ENCODE measurements at regions not wholly inside any gene's neighbourhood (a gene's known extent, or its start where the extent isn't known, plus 50 kb on each side); places are given as distances from the start of the nearest gene placed in this dataset.

GRCh38 chr1:168469690-168470089 is 74.1 kb downstream of the XCL2 start:
- CTCF ChIA-PET, result interaction anchor here (0.8 to 1.1 kb wide), 2 partner anchors 12 to 13 kb away, joined by 4 to 5 read pairs; no protein-coding TSS in a partner anchor
- no peak for DNase-seq (ENCODE audit: low read depth, low spot score)
- POLR2A ChIA-PET, result no interaction called here
- TF ChIP-seq CTCF (IDR thresholded peaks at IDR 0.05; ENCODE audit: low read depth, low read length), result no peak
- Histone ChIP-seq H3K9me3 (ENCODE audit: control insufficient read depth, insufficient read depth, low read length) (no peaks in the 10 kb centered on the region; the same call in 1 of the 2 replicates), H3K27ac (ENCODE audit: low read depth, low read length) (no peak overlapping the region), H3K4me3 (ENCODE audit: low read depth, low read length) (no peak overlapping the region), H3K27me3 (ENCODE audit: control insufficient read depth, insufficient read depth, low read length) (no peaks in the 10 kb centered on the region)

- no peak overlapping the region for H3K4me3 ChIP-seq (ENCODE audit: low read depth, low read length)
- no peak for DNase-seq (ENCODE audit: low read depth, low spot score)
- ChIA-PET CTCF (interaction anchor here (0.8 to 1.3 kb wide), 3 partner anchors 14 to 126 kb away, joined by 4 to 5 read pairs (median 5); no protein-coding TSS in a partner anchor), POLR2A (interaction anchor here (0.7 kb wide), 1 partner anchor 29 kb away, joined by 3 read pairs; no protein-coding TSS in a partner anchor)
- TF ChIP-seq CTCF (IDR thresholded peaks at IDR 0.05; ENCODE audit: low read depth, low read length), result no peak
- no peak overlapping the region for H3K27ac ChIP-seq (ENCODE audit: low read depth, low read length)
- H3K9me3 ChIP-seq (ENCODE audit: control insufficient read depth, insufficient read depth, low read length), result no peaks in the 10 kb centered on the region
- no peaks in the 10 kb centered on the region for H3K27me3 ChIP-seq (ENCODE audit: control insufficient read depth, insufficient read depth, low read length)
Observed at GRCh38 chr1:168468822-168469221, 75.0 kb downstream of the XCL2 start.

GRCh38 chr1:168468042-168468809 is 75.6 kb downstream of the XCL2 start:
- no peak overlapping the region for H3K4me3 ChIP-seq (ENCODE audit: low read depth, low read length)
- POLR2A ChIA-PET, result interaction anchor here (0.7 kb wide), 1 partner anchor 30 kb away, joined by 3 read pairs; no protein-coding TSS in a partner anchor

GRCh38 chr1:168467452-168467851 is 76.3 kb downstream of the XCL2 start:
- Histone ChIP-seq H3K27me3 (ENCODE audit: control insufficient read depth, insufficient read depth, low read length) (no peaks in the 10 kb centered on the region), H3K27ac (ENCODE audit: low read depth, low read length) (no peak overlapping the region), H3K9me3 (ENCODE audit: control insufficient read depth, insufficient read depth, low read length) (no peaks in the 10 kb centered on the region), H3K4me3 (ENCODE audit: low read depth, low read length) (no peak overlapping the region)
- no peak for DNase-seq (ENCODE audit: low read depth, low spot score)
- POLR2A ChIA-PET, result no interaction called here
- CTCF ChIA-PET, result interaction anchor here (1.0 to 1.3 kb wide), 2 partner anchors 28 to 125 kb away, joined by 3 to 5 read pairs; no protein-coding TSS in a partner anchor
- no peak for TF ChIP-seq CTCF (IDR thresholded peaks at IDR 0.05; ENCODE audit: low read depth, low read length)

More at GRCh38 chr1:168468042-168468809, 75.6 kb downstream of the XCL2 start:
- H3K9me3 ChIP-seq (ENCODE audit: control insufficient read depth, insufficient read depth, low read length), result no peaks in the 10 kb centered on the region
- no peak overlapping the region for H3K27ac ChIP-seq (ENCODE audit: low read depth, low read length)
- CTCF ChIA-PET, result interaction anchor here (1.2 to 1.3 kb wide), 2 partner anchors 29 to 126 kb away, joined by 5 read pairs; no protein-coding TSS in a partner anchor
- no peak for TF ChIP-seq CTCF (IDR thresholded peaks at IDR 0.05; ENCODE audit: low read depth, low read length)
- no peak for DNase-seq (ENCODE audit: low read depth, low spot score)
- H3K27me3 ChIP-seq (ENCODE audit: control insufficient read depth, insufficient read depth, low read length), result no peaks in the 10 kb centered on the region

GRCh38 chr1:168466714-168467131 is 77.1 kb downstream of the XCL2 start:
- TF ChIP-seq CTCF (IDR thresholded peaks at IDR 0.05; ENCODE audit: low read depth, low read length), result no peak
- CTCF ChIA-PET, result interaction anchor here (1.0 kb wide), 1 partner anchor 28 kb away, joined by 3 read pairs; no protein-coding TSS in a partner anchor
- Histone ChIP-seq H3K4me3 (ENCODE audit: low read depth, low read length) (no peak overlapping the region), H3K27me3 (ENCODE audit: control insufficient read depth, insufficient read depth, low read length) (no peaks in the 10 kb centered on the region), H3K27ac (ENCODE audit: low read depth, low read length) (no peak overlapping the region), H3K9me3 (ENCODE audit: control insufficient read depth, insufficient read depth, low read length) (no peaks in the 10 kb centered on the region)
- POLR2A ChIA-PET, result no interaction called here
- no peak for DNase-seq (ENCODE audit: low read depth, low spot score)

All from AG04450 (cell line).